Sigmoid colon (tissue), 6 donors: ENCODE measurements at regions not wholly inside any gene's neighbourhood (a gene's known extent, or its start where the extent isn't known, plus 50 kb on each side); places are given as distances from the start of the nearest gene placed in this dataset.

Experiments
- DNase-seq: peaks from one replicate; pipeline ENCODE4 v3.0.0-alpha.2; 2019
- H3K27ac ChIP-seq, 4 donors: fragments of 200-600 bp; sonication (generic); one replicate each; pipeline ENCODE4 v1.5.1; 2016 to 2019; ENCODE audit warnings: mild to moderate bottlenecking in 1 of 4
- H3K27me3 ChIP-seq, 3 donors: fragments of 200-600 bp; sonication (generic); one replicate each; pipeline ENCODE4 v1.5.1; 2019; ENCODE audit warnings: mild to moderate bottlenecking in 1 of 3
- H3K36me3 ChIP-seq, 4 donors: fragments of 200-600 bp; sonication (generic); one replicate each; pipeline ENCODE4 v1.5.1; 2016 to 2019
- H3K4me1 ChIP-seq, 4 donors: fragments of 200-600 bp; sonication (generic); one replicate each; pipeline ENCODE4 v1.5.1; 2017 to 2019
- H3K4me3 ChIP-seq, 4 donors: fragments of 200-600 bp; sonication (generic); one replicate each; pipeline ENCODE4 v1.5.1; 2017 to 2019; ENCODE audit warnings: mild to moderate bottlenecking in 2 of 4, moderate library complexity in 1 of 4
- H3K9me3 ChIP-seq, 4 donors: fragments of 200-600 bp in 3 of 4; sonication (generic) in 3 of 4; one replicate each; pipeline versions ENCODE4 v1.5.1 to v1.6.1; 2013 to 2019
- EP300 ChIP-seq, 4 donors: sonication (generic); formaldehyde crosslinking; IDR thresholded peaks; one replicate each; pipeline ENCODE4 v1.6.1; 2017; ENCODE audit warnings: antibody characterized with exemption in 4 of 4
- POLR2A ChIP-seq, 2 donors: fragments of 450-650 bp; IDR thresholded peaks; one replicate each; pipeline ENCODE4 v1.6.1; 2016; ENCODE audit warnings: antibody characterized with exemption in 2 of 2, mild to moderate bottlenecking in 2 of 2, moderate library complexity in 2 of 2
- POLR2AphosphoS5 ChIP-seq, 4 donors: sonication (generic); formaldehyde crosslinking; IDR thresholded peaks; one replicate each; pipeline ENCODE4 v1.6.1; 2017; ENCODE audit warnings: antibody characterized with exemption in 4 of 4
- WGBS, 2 donors: extraction: QIAGEN DNeasy Blood & Tissue Kit; methylation state at CpG; one replicate each; pipeline ENCODE4 v1.1.7; 2013; 5-methylcytosine and 5-hydroxymethylcytosine counted together
- intact Hi-C: fragments of 100-400 bp; cut with DNase I; formaldehyde crosslinking; loops from one replicate; pipeline ENCODE4 v1.15.1; 2023
- TF ChIP-seq, protein P1 (sequence below), 4 experiments: fragments of 450-650 bp in 3 of 4; fragments of 200-600 bp in 1 of 4; IDR thresholded peaks; one replicate each; pipeline ENCODE4 v1.5.1; 2016 to 2019; ENCODE audit warnings: antibody characterized with exemption in 4 of 4, mild to moderate bottlenecking in 3 of 4, moderate library complexity in 2 of 4
- donor health status: healthy with polysubstance abuse.
- donor health status: healthy.

GRCh38 chr6:146901940-146902816, 302.0 kb upstream of the STXBP5 start:
- Histone ChIP-seq H3K27me3 (no peaks in the 10 kb centered on the region), H3K27ac (no peak overlapping the region), H3K4me3 (no peak overlapping the region), H3K9me3 (no peaks in the 10 kb centered on the region), H3K36me3 (no peaks in the 10 kb centered on the region), H3K4me1 (peaks cover 0 to 18% (median 10%) of the 10 kb centered on the region in 4 donors)
- WGBS, 2 donors = 75 to 86% methylated on average over 6 of the region's 6 CpGs
- no peak for DNase-seq
- intact Hi-C loops = no loop called here
- TF ChIP-seq EP300 (IDR thresholded peaks at IDR 0.05) (no peak), POLR2A (IDR thresholded peaks at IDR 0.05) (no peak), POLR2AphosphoS5 (IDR thresholded peaks at IDR 0.05) (no peak)
- TF ChIP-seq, protein P1, sequence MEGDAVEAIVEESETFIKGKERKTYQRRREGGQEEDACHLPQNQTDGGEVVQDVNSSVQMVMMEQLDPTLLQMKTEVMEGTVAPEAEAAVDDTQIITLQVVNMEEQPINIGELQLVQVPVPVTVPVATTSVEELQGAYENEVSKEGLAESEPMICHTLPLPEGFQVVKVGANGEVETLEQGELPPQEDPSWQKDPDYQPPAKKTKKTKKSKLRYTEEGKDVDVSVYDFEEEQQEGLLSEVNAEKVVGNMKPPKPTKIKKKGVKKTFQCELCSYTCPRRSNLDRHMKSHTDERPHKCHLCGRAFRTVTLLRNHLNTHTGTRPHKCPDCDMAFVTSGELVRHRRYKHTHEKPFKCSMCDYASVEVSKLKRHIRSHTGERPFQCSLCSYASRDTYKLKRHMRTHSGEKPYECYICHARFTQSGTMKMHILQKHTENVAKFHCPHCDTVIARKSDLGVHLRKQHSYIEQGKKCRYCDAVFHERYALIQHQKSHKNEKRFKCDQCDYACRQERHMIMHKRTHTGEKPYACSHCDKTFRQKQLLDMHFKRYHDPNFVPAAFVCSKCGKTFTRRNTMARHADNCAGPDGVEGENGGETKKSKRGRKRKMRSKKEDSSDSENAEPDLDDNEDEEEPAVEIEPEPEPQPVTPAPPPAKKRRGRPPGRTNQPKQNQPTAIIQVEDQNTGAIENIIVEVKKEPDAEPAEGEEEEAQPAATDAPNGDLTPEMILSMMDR (IDR thresholded peaks at IDR 0.05) = no peak

- Histone ChIP-seq H3K36me3 (no peaks in the 10 kb centered on the region), H3K27me3 (no peaks in the 10 kb centered on the region), H3K27ac (no peak overlapping the region), H3K4me1 (peaks cover 0 to 18% (median 10%) of the 10 kb centered on the region in 4 donors), H3K4me3 (no peak overlapping the region), H3K9me3 (no peaks in the 10 kb centered on the region)
- DNase-seq = no peak
- TF ChIP-seq EP300 (IDR thresholded peaks at IDR 0.05) (no peak), POLR2A (IDR thresholded peaks at IDR 0.05) (no peak), POLR2AphosphoS5 (IDR thresholded peaks at IDR 0.05) (no peak)
- TF ChIP-seq, protein P1 (IDR thresholded peaks at IDR 0.05) = no peak
- intact Hi-C loops = no loop called here
- 80 to 96% methylated on average over 1 of the region's 1 CpG for WGBS, 2 donors
Observed at GRCh38 chr6:146902846-146903245, 301.4 kb upstream of the STXBP5 start.

GRCh38 chr6:146903451-146903850, 300.8 kb upstream of the STXBP5 start:
- WGBS, 2 donors = 85 to 91% methylated on average over 7 of the region's 7 CpGs
- no peak for DNase-seq
- intact Hi-C loops = no loop called here
- TF ChIP-seq POLR2A (IDR thresholded peaks at IDR 0.05) (no peak), EP300 (IDR thresholded peaks at IDR 0.05) (no peak), POLR2AphosphoS5 (IDR thresholded peaks at IDR 0.05) (no peak)
- TF ChIP-seq, protein P1 (IDR thresholded peaks at IDR 0.05) = no peak
- Histone ChIP-seq H3K27ac (no peak overlapping the region), H3K4me3 (no peak overlapping the region), H3K36me3 (no peaks in the 10 kb centered on the region), H3K27me3 (no peaks in the 10 kb centered on the region), H3K4me1 (peaks cover 0 to 18% (median 10%) of the 10 kb centered on the region in 4 donors), H3K9me3 (no peaks in the 10 kb centered on the region)

DNA sequence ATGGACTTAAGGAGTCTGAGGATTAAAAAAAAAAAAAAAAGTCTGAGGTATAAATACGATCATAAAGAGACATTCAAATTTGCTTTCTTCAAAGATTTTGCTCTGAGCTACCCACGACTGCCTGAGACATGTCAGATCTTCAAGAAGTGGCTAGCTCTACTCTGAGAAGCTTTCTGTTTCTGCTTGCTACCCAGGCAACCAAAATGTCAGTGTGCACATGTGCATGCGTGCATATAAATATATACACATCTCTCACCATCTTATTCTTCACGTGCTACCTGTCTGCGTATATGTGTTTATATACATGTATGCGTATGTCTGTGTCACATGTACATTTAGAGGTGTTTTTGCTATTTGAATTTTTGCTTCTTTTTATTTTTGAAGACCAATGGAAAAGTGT, 299.6 kb upstream of the STXBP5 start:
- WGBS, 2 donors = 84 to 89% methylated on average over 6 of the region's 6 CpGs
- DNase-seq = no peak
- H3K27me3 ChIP-seq = no peaks in the 10 kb centered on the region
- no peaks in the 10 kb centered on the region for H3K36me3 ChIP-seq
- peaks cover 0 to 18% (median 10%) of the 10 kb centered on the region in 4 donors for H3K4me1 ChIP-seq
- no peak overlapping the region for H3K4me3 ChIP-seq
- TF ChIP-seq POLR2AphosphoS5 (IDR thresholded peaks at IDR 0.05) = no peak
- TF ChIP-seq EP300 (IDR thresholded peaks at IDR 0.05) = no peak
- no peak for TF ChIP-seq POLR2A (IDR thresholded peaks at IDR 0.05)
- TF ChIP-seq, protein P1 (IDR thresholded peaks at IDR 0.05) = no peak
- no peaks in the 10 kb centered on the region for H3K9me3 ChIP-seq
- no peak overlapping the region for H3K27ac ChIP-seq
- intact Hi-C loops = no loop called here
